GM23338 (cell line): ENCODE measurements at regions not wholly inside any gene's neighbourhood (a gene's known extent, or its start where the extent isn't known, plus 50 kb on each side); places are given as distances from the start of the nearest gene placed in this dataset.

ENCODE experiments used
- ATAC-seq: fragments of 200-7000 bp; cut with Tn5 transposase; 3 replicates; pipeline ENCODE4 v1.9.1; 2020
- DNase-seq: peaks from one replicate; pipeline ENCODE4 v3.0.0-alpha.2; 2015; ENCODE audit warnings: low spot score
- H2AFZ ChIP-seq: fragments of 200-600 bp; sonication (generic); 2 replicates; pipeline ENCODE4 v1.8.0; 2016; ENCODE audit warnings: antibody characterized with exemption, mild to moderate bottlenecking, moderate library complexity
- H3F3A ChIP-seq: fragments of 200-600 bp; sonication (generic); replicated peaks from 2 replicates; pipeline ENCODE4 v1.8.0; 2017; ENCODE audit warnings: antibody characterized with exemption, mixed run types, low read depth
- H3K27ac ChIP-seq: fragments of 200-600 bp; sonication (generic); 2 replicates; pipeline ENCODE4 v1.6.1; 2016; ENCODE audit warnings: low read depth
- H3K27me3 ChIP-seq: fragments of 200-600 bp; sonication (generic); 2 replicates; pipeline ENCODE4 v1.8.0; 2016; ENCODE audit warnings: mild to moderate bottlenecking, mixed run types, moderate library complexity; ENCODE audit not compliant: insufficient read depth
- H3K36me3 ChIP-seq: fragments of 200-600 bp; sonication (generic); 2 replicates; pipeline ENCODE4 v1.8.0; 2016; ENCODE audit warnings: mild to moderate bottlenecking; ENCODE audit not compliant: insufficient read depth
- H3K4me1 ChIP-seq: fragments of 200-600 bp; sonication (generic); 2 replicates; pipeline ENCODE4 v1.8.0; 2016; ENCODE audit warnings: mild to moderate bottlenecking, moderate library complexity; ENCODE audit not compliant: insufficient read depth
- H3K4me2 ChIP-seq: fragments of 200-600 bp; sonication (generic); 2 replicates; pipeline ENCODE4 v1.7.1; 2017; ENCODE audit warnings: mixed run types
- H3K4me3 ChIP-seq: fragments of 200-600 bp; sonication (generic); 2 replicates; pipeline ENCODE4 v1.6.1; 2016; ENCODE audit warnings: mixed run types
- H3K79me2 ChIP-seq: fragments of 200-600 bp; sonication (generic); replicated peaks from 2 replicates; pipeline ENCODE4 v1.8.0; 2017; ENCODE audit warnings: mild to moderate bottlenecking; ENCODE audit not compliant: insufficient read depth
- H3K9me2 ChIP-seq: fragments of 200-600 bp; sonication (generic); 2 replicates; pipeline ENCODE4 v1.8.0; 2017; ENCODE audit not compliant: insufficient read depth
- H4K20me1 ChIP-seq: fragments of 200-600 bp; sonication (generic); replicated peaks from 2 replicates; pipeline ENCODE4 v1.8.0; 2017; ENCODE audit warnings: mild to moderate bottlenecking; ENCODE audit not compliant: insufficient read depth
- H3K27ac Mint-ChIP-seq: 2 replicates; pipeline ENCODE4 v1.8.0; 2020; ENCODE audit warnings: inconsistent platforms, mild to moderate bottlenecking, moderate library complexity, mixed read lengths
- H3K27me3 Mint-ChIP-seq: 3 replicates; pipeline ENCODE4 v1.8.0; 2022; ENCODE audit warnings: low read depth, mild to moderate bottlenecking, moderate library complexity, mixed read lengths, inconsistent platforms; ENCODE audit not compliant: insufficient read depth, poor library complexity
- H3K36me3 Mint-ChIP-seq: 3 replicates; pipeline ENCODE4 v1.8.0; 2021; ENCODE audit warnings: low read depth, mild to moderate bottlenecking, inconsistent platforms, moderate library complexity, mixed read lengths
- H3K4me1 Mint-ChIP-seq: 3 replicates; pipeline ENCODE4 v1.8.0; 2020; ENCODE audit warnings: mild to moderate bottlenecking, inconsistent platforms, mixed read lengths
- H3K4me3 Mint-ChIP-seq: 3 replicates; pipeline ENCODE4 v1.8.0; 2021; ENCODE audit warnings: moderate library complexity, mild to moderate bottlenecking, inconsistent platforms, mixed read lengths
- H3K9me3 Mint-ChIP-seq: 3 replicates; pipeline ENCODE4 v1.8.0; 2020; ENCODE audit warnings: moderate library complexity, mild to moderate bottlenecking, inconsistent platforms, mixed read lengths
- CREB1 ChIP-seq: fragments of 250-450 bp; sonication (Bioruptor Pico); IDR thresholded peaks from 2 replicates; pipeline ENCODE4 v1.5.0; 2020; ENCODE audit warnings: low read depth, mild to moderate bottlenecking, moderate library complexity
- CTCF ChIP-seq, 2 experiments: fragments of 200-600 bp in 1 of 2; sonication (generic) in 1 of 2; conservative IDR thresholded peaks; 2 replicates each; pipeline versions ENCODE4 v1.5.1 to v1.6.1; 2016 to 2017; ENCODE audit warnings: antibody characterized with exemption in 2 of 2, low read depth in 2 of 2, mild to moderate bottlenecking in 2 of 2, moderate library complexity in 1 of 2
- EZH2 ChIP-seq: fragments of 200-600 bp; sonication (generic); IDR thresholded peaks from one replicate; pipeline ENCODE4 v1.8.0; 2017; ENCODE audit warnings: antibody characterized with exemption, mild to moderate bottlenecking, low read depth; ENCODE audit not compliant: unreplicated experiment
- EZH2phosphoT487 ChIP-seq: fragments of 200-600 bp; sonication (generic); IDR thresholded peaks from one replicate; pipeline ENCODE4 v1.8.1; 2018; ENCODE audit warnings: antibody characterized with exemption; ENCODE audit not compliant: unreplicated experiment
- POLR2AphosphoS5 ChIP-seq: IDR thresholded peaks from 2 replicates; pipeline ENCODE4 v1.6.1; 2016; ENCODE audit warnings: antibody characterized with exemption, low read depth
- REST ChIP-seq: IDR thresholded peaks from one replicate; pipeline ENCODE4 v1.6.1; 2018; ENCODE audit warnings: antibody characterized with exemption; ENCODE audit not compliant: unreplicated experiment
- STAT1 ChIP-seq: IDR thresholded peaks from one replicate; pipeline ENCODE4 v1.6.1; 2016; ENCODE audit warnings: antibody characterized with exemption; ENCODE audit not compliant: unreplicated experiment
- ZNF114 ChIP-seq: fragments of 250-450 bp; sonication (Bioruptor Pico); IDR thresholded peaks from 2 replicates; pipeline ENCODE4 v1.5.0; 2020; ENCODE audit warnings: mild to moderate bottlenecking, moderate library complexity
- ZNF331 ChIP-seq: fragments of 250-450 bp; sonication (Bioruptor Pico); IDR thresholded peaks from 2 replicates; pipeline ENCODE4 v1.5.0; 2020; ENCODE audit warnings: low read depth, mild to moderate bottlenecking, moderate library complexity
- ZNF462 ChIP-seq: fragments of 250-450 bp; sonication (Bioruptor Pico); IDR thresholded peaks from 2 replicates; pipeline ENCODE4 v1.5.0; 2020; ENCODE audit warnings: mild to moderate bottlenecking, moderate library complexity

GRCh38 chr2:129478902-129479517, 500.5 kb upstream of the RAB6C start (continued):
- TF ChIP-seq REST (no peak), STAT1 (no peak), CTCF (conservative IDR thresholded peaks at IDR 0.05; ENCODE audit: low read depth in 2 of 2) (no peak), EZH2 (no peak), CREB1 (CRISPR knock-in tag) (no peak)

GRCh38 chr2:129479892-129480291, 499.6 kb upstream of the RAB6C start:
- H3K79me2 ChIP-seq: no peaks in the 10 kb centered on the region
- no peaks in the 10 kb centered on the region for H3K4me1 ChIP-seq
- H3K36me3 ChIP-seq: no peaks in the 10 kb centered on the region
- H3K4me3 ChIP-seq: no peak overlapping the region
- H2AFZ ChIP-seq: no peak overlapping the region
- no peaks in the 10 kb centered on the region for H4K20me1 ChIP-seq
- Mint-ChIP-seq H3K9me3 (peaks cover 2% of the 10 kb centered on the region; the same call in 1 of the 3 replicates), H3K36me3 (no peaks in the 10 kb centered on the region; the same call in 2 of the 3 replicates), H3K4me1 (peaks cover 12% of the 10 kb centered on the region), H3K27ac (no peak overlapping the region), H3K4me3 (no peak overlapping the region), H3K27me3 (no peaks in the 10 kb centered on the region)
- no peaks in the 10 kb centered on the region for H3F3A ChIP-seq
- H3K9me2 ChIP-seq: peaks cover 5% of the 10 kb centered on the region; the same call in 1 of the 2 replicates
- H3K27me3 ChIP-seq: no peaks in the 10 kb centered on the region
- peak; percentile 55; the same call in 2 of the 3 replicates for ATAC-seq
- H3K27ac ChIP-seq: no peak overlapping the region
- H3K4me2 ChIP-seq: no peak overlapping the region
- peak; percentile 51 for DNase-seq
- TF ChIP-seq ZNF331 (CRISPR knock-in tag): no peak
- no peak for TF ChIP-seq ZNF114 (CRISPR knock-in tag)
- no peak for TF ChIP-seq ZNF462
- TF ChIP-seq EZH2: no peak
- TF ChIP-seq EZH2phosphoT487: no peak
- no peak for TF ChIP-seq POLR2AphosphoS5
- TF ChIP-seq CTCF (conservative IDR thresholded peaks at IDR 0.05; ENCODE audit: low read depth in 2 of 2): no peak
- no peak for TF ChIP-seq STAT1
- TF ChIP-seq CREB1 (CRISPR knock-in tag): no peak
